ENCODE measurements at regions not wholly inside any gene's neighbourhood (a gene's known extent, or its start where the extent isn't known, plus 50 kb on each side); places are given as distances from the start of the nearest gene placed in this dataset.

DNA sequence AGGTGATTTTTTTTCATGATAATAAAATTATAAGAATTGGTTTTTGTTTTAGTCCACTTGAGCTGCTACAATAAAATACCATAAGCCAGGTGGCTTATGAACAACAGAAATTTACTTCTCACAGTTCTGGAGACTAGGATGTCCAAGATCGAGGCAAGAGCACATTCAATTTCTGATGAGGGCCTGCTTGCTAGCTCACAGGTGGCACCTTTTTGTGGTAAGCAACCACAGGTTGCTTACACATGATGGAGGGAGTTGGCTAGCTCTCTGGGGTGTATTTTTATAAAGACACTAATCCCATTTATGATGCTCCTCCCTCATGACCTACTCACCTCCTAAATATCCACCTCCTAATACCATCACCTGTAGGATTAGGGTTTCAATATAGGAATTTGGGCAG is 1248.5 kb upstream of the TENM3 start:
- H3K27ac ChIP-seq (ENCODE audit: low read depth, low read length): no peak overlapping the region
- no peaks in the 10 kb centered on the region for H4K20me1 ChIP-seq (ENCODE audit: insufficient read depth)
- H3K9me3 ChIP-seq (ENCODE audit: control insufficient read depth in 1 of 2, insufficient read depth in 1 of 2, low read depth in 1 of 2, low read length in 2 of 2): no peaks in the 10 kb centered on the region
- no peaks in the 10 kb centered on the region for H3K79me2 ChIP-seq (ENCODE audit: insufficient read depth, low read length)
- ATAC-seq (no peak), DNase-seq (ENCODE audit: low read depth, low spot score) (no peak)
- H3K9ac ChIP-seq (ENCODE audit: low read length): no peak overlapping the region
- no TSS peak for BruUV-seq (replicated peaks)
- ChIA-PET RAD21 (ENCODE audit: low non-redundant PET in 1 of 2, low total read pairs in 2 of 2, uncharacterized antibody in 2 of 2, unreplicated experiment in 2 of 2) (no interaction called here), CTCF (no interaction called here), POLR2A (no interaction called here)
- TF ChIP-seq CEBPB (IDR thresholded peaks at IDR 0.05; ENCODE audit: low read depth): no peak
- TF ChIP-seq, protein P1, sequence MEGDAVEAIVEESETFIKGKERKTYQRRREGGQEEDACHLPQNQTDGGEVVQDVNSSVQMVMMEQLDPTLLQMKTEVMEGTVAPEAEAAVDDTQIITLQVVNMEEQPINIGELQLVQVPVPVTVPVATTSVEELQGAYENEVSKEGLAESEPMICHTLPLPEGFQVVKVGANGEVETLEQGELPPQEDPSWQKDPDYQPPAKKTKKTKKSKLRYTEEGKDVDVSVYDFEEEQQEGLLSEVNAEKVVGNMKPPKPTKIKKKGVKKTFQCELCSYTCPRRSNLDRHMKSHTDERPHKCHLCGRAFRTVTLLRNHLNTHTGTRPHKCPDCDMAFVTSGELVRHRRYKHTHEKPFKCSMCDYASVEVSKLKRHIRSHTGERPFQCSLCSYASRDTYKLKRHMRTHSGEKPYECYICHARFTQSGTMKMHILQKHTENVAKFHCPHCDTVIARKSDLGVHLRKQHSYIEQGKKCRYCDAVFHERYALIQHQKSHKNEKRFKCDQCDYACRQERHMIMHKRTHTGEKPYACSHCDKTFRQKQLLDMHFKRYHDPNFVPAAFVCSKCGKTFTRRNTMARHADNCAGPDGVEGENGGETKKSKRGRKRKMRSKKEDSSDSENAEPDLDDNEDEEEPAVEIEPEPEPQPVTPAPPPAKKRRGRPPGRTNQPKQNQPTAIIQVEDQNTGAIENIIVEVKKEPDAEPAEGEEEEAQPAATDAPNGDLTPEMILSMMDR (IDR thresholded peaks at IDR 0.05 in 2 of 3, conservative IDR thresholded peaks at IDR 0.05 in 1 of 3; ENCODE audit: borderline replicate concordance in 1 of 3, insufficient read depth in 1 of 3, low read depth in 2 of 3, low read length in 2 of 3): no peak
- TF ChIP-seq, protein P2, sequence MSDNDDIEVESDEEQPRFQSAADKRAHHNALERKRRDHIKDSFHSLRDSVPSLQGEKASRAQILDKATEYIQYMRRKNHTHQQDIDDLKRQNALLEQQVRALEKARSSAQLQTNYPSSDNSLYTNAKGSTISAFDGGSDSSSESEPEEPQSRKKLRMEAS (IDR thresholded peaks at IDR 0.05): no peak
- no peaks in the 10 kb centered on the region for H3K36me3 ChIP-seq (ENCODE audit: control insufficient read depth in 1 of 2, insufficient read depth in 2 of 2, low read length in 2 of 2)
- H3K4me3 ChIP-seq (replicated peaks in 1 of 2; ENCODE audit: low read depth in 1 of 2, low read length in 2 of 2): no peak overlapping the region
- H3K4me2 ChIP-seq (ENCODE audit: low read length): no peak overlapping the region
- H3K9me2 ChIP-seq (ENCODE audit: insufficient read depth): no peaks in the 10 kb centered on the region
- no peaks in the 10 kb centered on the region for H3K27me3 ChIP-seq (ENCODE audit: insufficient read depth, low read length)
- intact Hi-C loops (cut with micrococcal nuclease): no loop called here
- H2AFZ ChIP-seq (ENCODE audit: low read depth, low read length, poor library complexity, severe bottlenecking): no peak overlapping the region
- no peaks in the 10 kb centered on the region for H3K4me1 ChIP-seq (ENCODE audit: control insufficient read depth in 1 of 2, insufficient read depth in 2 of 2, low read length in 2 of 2)

DNA sequence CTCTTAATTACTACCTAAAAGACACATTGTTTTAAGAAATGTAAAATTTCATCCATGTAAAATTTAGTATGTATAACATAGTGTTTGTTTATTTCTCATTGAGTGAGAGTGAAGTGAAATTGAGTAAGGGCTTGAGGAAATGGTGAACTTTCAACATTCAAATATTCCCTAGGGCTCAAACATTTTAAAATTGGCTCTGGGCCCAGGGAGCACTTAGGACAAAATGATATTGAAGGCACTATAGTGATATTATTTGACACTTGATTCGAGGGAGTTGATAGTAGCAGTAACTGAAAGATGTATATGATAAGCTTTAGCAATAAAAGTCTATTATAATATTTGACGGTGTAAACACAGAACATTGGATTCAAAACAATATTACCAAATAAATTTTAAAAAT is 1244.0 kb upstream of the TENM3 start:
- DNase-seq (ENCODE audit: low read depth, low spot score) (no peak), ATAC-seq (no peak)
- no peaks in the 10 kb centered on the region for H4K20me1 ChIP-seq (ENCODE audit: insufficient read depth)
- H3K27ac ChIP-seq (ENCODE audit: low read depth, low read length): no peak overlapping the region
- intact Hi-C loops (cut with micrococcal nuclease): no loop called here
- BruUV-seq (replicated peaks): no TSS peak
- H3K4me3 ChIP-seq (replicated peaks in 1 of 2; ENCODE audit: low read depth in 1 of 2, low read length in 2 of 2): no peak overlapping the region
- RAD21 ChIA-PET (ENCODE audit: low non-redundant PET in 1 of 2, low total read pairs in 2 of 2, uncharacterized antibody in 2 of 2, unreplicated experiment in 2 of 2): no interaction called here
- no peak overlapping the region for H2AFZ ChIP-seq (ENCODE audit: low read depth, low read length, poor library complexity, severe bottlenecking)
- CTCF ChIA-PET: no interaction called here
- H3K9ac ChIP-seq (ENCODE audit: low read length): no peak overlapping the region
- H3K4me1 ChIP-seq (ENCODE audit: control insufficient read depth in 1 of 2, insufficient read depth in 2 of 2, low read length in 2 of 2): no peaks in the 10 kb centered on the region
- H3K36me3 ChIP-seq (ENCODE audit: control insufficient read depth in 1 of 2, insufficient read depth in 2 of 2, low read length in 2 of 2): no peaks in the 10 kb centered on the region
- no peaks in the 10 kb centered on the region for H3K9me3 ChIP-seq (ENCODE audit: control insufficient read depth in 1 of 2, insufficient read depth in 1 of 2, low read depth in 1 of 2, low read length in 2 of 2)
- H3K27me3 ChIP-seq (ENCODE audit: insufficient read depth, low read length): no peaks in the 10 kb centered on the region
- no peak overlapping the region for H3K4me2 ChIP-seq (ENCODE audit: low read length)
- POLR2A ChIA-PET: no interaction called here
- no peaks in the 10 kb centered on the region for H3K9me2 ChIP-seq (ENCODE audit: insufficient read depth)
- no peak for TF ChIP-seq JUND (IDR thresholded peaks at IDR 0.05)
- no peak for TF ChIP-seq CBX3 (IDR thresholded peaks at IDR 0.05; ENCODE audit: low read depth)
- no peak for TF ChIP-seq ATF3 (IDR thresholded peaks at IDR 0.05)
- TF ChIP-seq POLR2AphosphoS5 (IDR thresholded peaks at IDR 0.05; ENCODE audit: low read depth, low read length): no peak
- no peak for TF ChIP-seq ZFX (IDR thresholded peaks at IDR 0.05)
- H3K79me2 ChIP-seq (ENCODE audit: insufficient read depth, low read length): no peaks in the 10 kb centered on the region

Data from HCT116 (cell line).